NCI-H82 treated with DMSO at 0.1 percent for 48 hours (cell line): ENCODE measurements at regions not wholly inside any gene's neighbourhood (a gene's known extent, or its start where the extent isn't known, plus 50 kb on each side); places are given as distances from the start of the nearest gene placed in this dataset.
A peak's percentile ranks its signal among the peaks of the same experiment; 100 is the strongest.

Experiments used
- DNase-seq: peaks from one replicate; lab custom pipeline; 2025; ENCODE audit not compliant: unreplicated experiment; lab: John Stamatoyannopoulos, UW

GRCh38 chr9:19600538-19600937, 188.3 kb downstream of the SLC24A2 start:
- no peak for DNase-seq

- no peak for DNase-seq
Observed at GRCh38 chr9:19598722-19599121, 189.9 kb downstream of the ACER2 start.

GRCh38 chr9:19597176-19597575, 188.4 kb downstream of the ACER2 start:
- DNase-seq, result no peak

GRCh38 chr9:19595003-19595402, 186.2 kb downstream of the ACER2 start:
- no peak for DNase-seq

- DNase-seq, result no peak
Observed at GRCh38 chr9:19587678-19588077, 178.9 kb downstream of the ACER2 start.

GRCh38 chr9:19583890-19584289, 175.1 kb downstream of the ACER2 start:
- no peak for DNase-seq

- no peak for DNase-seq
Observed at GRCh38 chr9:19577411-19577810, 168.6 kb downstream of the ACER2 start.

- no peak for DNase-seq
Observed at GRCh38 chr9:19568946-19569345, 160.1 kb downstream of the ACER2 start.

GRCh38 chr9:19564396-19565061, 155.7 kb downstream of the ACER2 start:
- no peak for DNase-seq

GRCh38 chr9:19555214-19555613, 146.4 kb downstream of the ACER2 start:
- DNase-seq, result no peak

- no peak for DNase-seq
Observed at GRCh38 chr9:19554529-19554928, 145.7 kb downstream of the ACER2 start.

- no peak for DNase-seq
Observed at GRCh38 chr9:19553441-19553840, 144.6 kb downstream of the ACER2 start.

- peak; percentile 29 for DNase-seq
Observed at GRCh38 chr9:19552282-19553105, 143.7 kb downstream of the ACER2 start.

GRCh38 chr9:19551124-19551929, 142.5 kb downstream of the ACER2 start:
- no peak for DNase-seq

- DNase-seq, result no peak
Observed at GRCh38 chr9:19550009-19550408, 141.2 kb downstream of the ACER2 start.

GRCh38 chr9:19533373-19533772, 124.6 kb downstream of the ACER2 start:
- no peak for DNase-seq

- DNase-seq, result no peak
Observed at GRCh38 chr9:19527663-19528062, 118.9 kb downstream of the ACER2 start.

GRCh38 chr9:19522558-19522957, 113.7 kb downstream of the ACER2 start:
- no peak for DNase-seq

GRCh38 chr9:19521205-19521604, 112.4 kb downstream of the ACER2 start:
- no peak for DNase-seq

- no peak for DNase-seq
Observed at GRCh38 chr9:19517202-19517942, 108.6 kb downstream of the ACER2 start.

- DNase-seq, result no peak
Observed at GRCh38 chr9:19516348-19516747, 107.5 kb downstream of the ACER2 start.
